ENCODE measurements at regions not wholly inside any gene's neighbourhood (a gene's known extent, or its start where the extent isn't known, plus 50 kb on each side); places are given as distances from the start of the nearest gene placed in this dataset.

DNA sequence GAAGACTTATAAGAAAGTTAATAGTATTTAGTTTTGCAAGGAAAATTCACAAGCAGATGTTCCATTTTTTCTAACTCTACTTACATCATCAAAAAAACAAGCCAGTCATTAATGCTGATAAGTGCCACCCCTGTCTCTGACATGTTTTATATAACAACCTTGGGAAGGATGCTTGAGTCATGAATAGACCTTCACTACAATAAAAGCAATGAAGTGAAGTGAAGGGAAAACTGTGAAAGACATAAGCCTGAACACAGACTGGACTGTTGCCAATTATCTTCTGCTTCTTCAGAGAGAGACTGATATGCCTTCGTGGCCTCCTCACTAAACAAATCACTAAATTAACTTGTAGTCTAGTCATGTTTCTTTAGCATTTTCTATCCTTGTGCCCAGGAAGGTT, 353.2 kb downstream of the PDHA2 start:
- no peak for TF ChIP-seq RAD21 (IDR thresholded peaks at IDR 0.05)
- TF ChIP-seq, protein P1, sequence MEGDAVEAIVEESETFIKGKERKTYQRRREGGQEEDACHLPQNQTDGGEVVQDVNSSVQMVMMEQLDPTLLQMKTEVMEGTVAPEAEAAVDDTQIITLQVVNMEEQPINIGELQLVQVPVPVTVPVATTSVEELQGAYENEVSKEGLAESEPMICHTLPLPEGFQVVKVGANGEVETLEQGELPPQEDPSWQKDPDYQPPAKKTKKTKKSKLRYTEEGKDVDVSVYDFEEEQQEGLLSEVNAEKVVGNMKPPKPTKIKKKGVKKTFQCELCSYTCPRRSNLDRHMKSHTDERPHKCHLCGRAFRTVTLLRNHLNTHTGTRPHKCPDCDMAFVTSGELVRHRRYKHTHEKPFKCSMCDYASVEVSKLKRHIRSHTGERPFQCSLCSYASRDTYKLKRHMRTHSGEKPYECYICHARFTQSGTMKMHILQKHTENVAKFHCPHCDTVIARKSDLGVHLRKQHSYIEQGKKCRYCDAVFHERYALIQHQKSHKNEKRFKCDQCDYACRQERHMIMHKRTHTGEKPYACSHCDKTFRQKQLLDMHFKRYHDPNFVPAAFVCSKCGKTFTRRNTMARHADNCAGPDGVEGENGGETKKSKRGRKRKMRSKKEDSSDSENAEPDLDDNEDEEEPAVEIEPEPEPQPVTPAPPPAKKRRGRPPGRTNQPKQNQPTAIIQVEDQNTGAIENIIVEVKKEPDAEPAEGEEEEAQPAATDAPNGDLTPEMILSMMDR (IDR thresholded peaks at IDR 0.05; ENCODE audit: low read depth, low read length, missing input control) = no peak
- TF ChIP-seq, protein P2, sequence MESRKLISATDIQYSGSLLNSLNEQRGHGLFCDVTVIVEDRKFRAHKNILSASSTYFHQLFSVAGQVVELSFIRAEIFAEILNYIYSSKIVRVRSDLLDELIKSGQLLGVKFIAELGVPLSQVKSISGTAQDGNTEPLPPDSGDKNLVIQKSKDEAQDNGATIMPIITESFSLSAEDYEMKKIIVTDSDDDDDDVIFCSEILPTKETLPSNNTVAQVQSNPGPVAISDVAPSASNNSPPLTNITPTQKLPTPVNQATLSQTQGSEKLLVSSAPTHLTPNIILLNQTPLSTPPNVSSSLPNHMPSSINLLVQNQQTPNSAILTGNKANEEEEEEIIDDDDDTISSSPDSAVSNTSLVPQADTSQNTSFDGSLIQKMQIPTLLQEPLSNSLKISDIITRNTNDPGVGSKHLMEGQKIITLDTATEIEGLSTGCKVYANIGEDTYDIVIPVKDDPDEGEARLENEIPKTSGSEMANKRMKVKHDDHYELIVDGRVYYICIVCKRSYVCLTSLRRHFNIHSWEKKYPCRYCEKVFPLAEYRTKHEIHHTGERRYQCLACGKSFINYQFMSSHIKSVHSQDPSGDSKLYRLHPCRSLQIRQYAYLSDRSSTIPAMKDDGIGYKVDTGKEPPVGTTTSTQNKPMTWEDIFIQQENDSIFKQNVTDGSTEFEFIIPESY (IDR thresholded peaks at IDR 0.05) = no peak
- TF ChIP-seq YY1 (IDR thresholded peaks at IDR 0.05) = no peak
- TF ChIP-seq EGR1 (IDR thresholded peaks at IDR 0.05; ENCODE audit: low read depth in 2 of 2) = no peak
- no peak for TF ChIP-seq FOXA1 (IDR thresholded peaks at IDR 0.05)
- no peak for TF ChIP-seq TAF1 (conservative IDR thresholded peaks at IDR 0.05)
- no peak for TF ChIP-seq HNF4A (conservative IDR thresholded peaks at IDR 0.05)
- TF ChIP-seq, protein P3, sequence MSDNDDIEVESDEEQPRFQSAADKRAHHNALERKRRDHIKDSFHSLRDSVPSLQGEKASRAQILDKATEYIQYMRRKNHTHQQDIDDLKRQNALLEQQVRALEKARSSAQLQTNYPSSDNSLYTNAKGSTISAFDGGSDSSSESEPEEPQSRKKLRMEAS (IDR thresholded peaks at IDR 0.05) = no peak
- TF ChIP-seq, protein P4, sequence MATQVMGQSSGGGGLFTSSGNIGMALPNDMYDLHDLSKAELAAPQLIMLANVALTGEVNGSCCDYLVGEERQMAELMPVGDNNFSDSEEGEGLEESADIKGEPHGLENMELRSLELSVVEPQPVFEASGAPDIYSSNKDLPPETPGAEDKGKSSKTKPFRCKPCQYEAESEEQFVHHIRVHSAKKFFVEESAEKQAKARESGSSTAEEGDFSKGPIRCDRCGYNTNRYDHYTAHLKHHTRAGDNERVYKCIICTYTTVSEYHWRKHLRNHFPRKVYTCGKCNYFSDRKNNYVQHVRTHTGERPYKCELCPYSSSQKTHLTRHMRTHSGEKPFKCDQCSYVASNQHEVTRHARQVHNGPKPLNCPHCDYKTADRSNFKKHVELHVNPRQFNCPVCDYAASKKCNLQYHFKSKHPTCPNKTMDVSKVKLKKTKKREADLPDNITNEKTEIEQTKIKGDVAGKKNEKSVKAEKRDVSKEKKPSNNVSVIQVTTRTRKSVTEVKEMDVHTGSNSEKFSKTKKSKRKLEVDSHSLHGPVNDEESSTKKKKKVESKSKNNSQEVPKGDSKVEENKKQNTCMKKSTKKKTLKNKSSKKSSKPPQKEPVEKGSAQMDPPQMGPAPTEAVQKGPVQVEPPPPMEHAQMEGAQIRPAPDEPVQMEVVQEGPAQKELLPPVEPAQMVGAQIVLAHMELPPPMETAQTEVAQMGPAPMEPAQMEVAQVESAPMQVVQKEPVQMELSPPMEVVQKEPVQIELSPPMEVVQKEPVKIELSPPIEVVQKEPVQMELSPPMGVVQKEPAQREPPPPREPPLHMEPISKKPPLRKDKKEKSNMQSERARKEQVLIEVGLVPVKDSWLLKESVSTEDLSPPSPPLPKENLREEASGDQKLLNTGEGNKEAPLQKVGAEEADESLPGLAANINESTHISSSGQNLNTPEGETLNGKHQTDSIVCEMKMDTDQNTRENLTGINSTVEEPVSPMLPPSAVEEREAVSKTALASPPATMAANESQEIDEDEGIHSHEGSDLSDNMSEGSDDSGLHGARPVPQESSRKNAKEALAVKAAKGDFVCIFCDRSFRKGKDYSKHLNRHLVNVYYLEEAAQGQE (IDR thresholded peaks at IDR 0.05) = no peak
- TF ChIP-seq SP1 (IDR thresholded peaks at IDR 0.05) = no peak

Measured in liver (tissue), 3 donors.